Loucy (cell line): ENCODE measurements at regions not wholly inside any gene's neighbourhood (a gene's known extent, or its start where the extent isn't known, plus 50 kb on each side); places are given as distances from the start of the nearest gene placed in this dataset.

ENCODE experiments used
- EZH2phosphoT487 ChIP-seq: fragments of 200-600 bp; IDR thresholded peaks from 2 replicates; pipeline ENCODE4 v1.6.1; 2018; ENCODE audit warnings: antibody characterized with exemption, mild to moderate bottlenecking, moderate library complexity, borderline replicate concordance
- TF ChIP-seq, protein P1 (sequence below): fragments of 200-600 bp; sonication (generic); conservative IDR thresholded peaks from 2 replicates; pipeline ENCODE4 v1.5.1; 2014; ENCODE audit warnings: mild to moderate bottlenecking, antibody characterized with exemption, low read length

DNA sequence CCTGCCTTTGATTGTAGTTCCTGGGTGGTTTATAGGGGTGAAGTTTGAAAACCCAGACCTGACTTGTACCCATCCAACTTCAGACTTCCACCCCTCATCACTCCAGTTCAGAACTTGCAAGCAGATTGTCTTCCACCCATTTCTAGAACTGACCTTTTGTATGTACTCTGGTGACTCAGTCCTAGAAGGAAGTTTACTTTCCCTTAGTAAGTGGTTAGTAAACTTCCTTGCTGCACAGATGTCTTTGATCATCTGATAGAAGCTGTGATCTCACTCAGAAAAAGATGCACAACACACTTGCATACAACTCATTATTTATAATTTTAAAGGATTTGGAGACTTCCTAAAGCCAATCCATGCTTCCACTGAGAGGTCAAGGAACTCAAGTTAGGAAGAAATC, 368.0 kb downstream of the MFSD1 start:
- TF ChIP-seq, protein P1, sequence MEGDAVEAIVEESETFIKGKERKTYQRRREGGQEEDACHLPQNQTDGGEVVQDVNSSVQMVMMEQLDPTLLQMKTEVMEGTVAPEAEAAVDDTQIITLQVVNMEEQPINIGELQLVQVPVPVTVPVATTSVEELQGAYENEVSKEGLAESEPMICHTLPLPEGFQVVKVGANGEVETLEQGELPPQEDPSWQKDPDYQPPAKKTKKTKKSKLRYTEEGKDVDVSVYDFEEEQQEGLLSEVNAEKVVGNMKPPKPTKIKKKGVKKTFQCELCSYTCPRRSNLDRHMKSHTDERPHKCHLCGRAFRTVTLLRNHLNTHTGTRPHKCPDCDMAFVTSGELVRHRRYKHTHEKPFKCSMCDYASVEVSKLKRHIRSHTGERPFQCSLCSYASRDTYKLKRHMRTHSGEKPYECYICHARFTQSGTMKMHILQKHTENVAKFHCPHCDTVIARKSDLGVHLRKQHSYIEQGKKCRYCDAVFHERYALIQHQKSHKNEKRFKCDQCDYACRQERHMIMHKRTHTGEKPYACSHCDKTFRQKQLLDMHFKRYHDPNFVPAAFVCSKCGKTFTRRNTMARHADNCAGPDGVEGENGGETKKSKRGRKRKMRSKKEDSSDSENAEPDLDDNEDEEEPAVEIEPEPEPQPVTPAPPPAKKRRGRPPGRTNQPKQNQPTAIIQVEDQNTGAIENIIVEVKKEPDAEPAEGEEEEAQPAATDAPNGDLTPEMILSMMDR = no peak
- TF ChIP-seq EZH2phosphoT487 = no peak
